H1 (cell line): ENCODE measurements at regions not wholly inside any gene's neighbourhood (a gene's known extent, or its start where the extent isn't known, plus 50 kb on each side); places are given as distances from the start of the nearest gene placed in this dataset.

Experiments used
- CTCF ChIA-PET: fragments of 300-600 bp; sonication (Branson Sonifier 250); formaldehyde crosslinking; loops from one replicate; lab custom pipeline; 2021; ENCODE audit not compliant: partially characterized antibody; lab: Charles Lee
- POLR2A ChIA-PET: fragments of 300-600 bp; sonication (Branson Sonifier 250); formaldehyde crosslinking; loops from one replicate; lab custom pipeline; 2021; ENCODE audit warnings: inconsistent platforms; ENCODE audit not compliant: partially characterized antibody; lab: Charles Lee
- DNase-seq, 2 experiments: peaks; one replicate each; pipeline versions ENCODE4 v3.0.0 to v3.0.0-alpha.2; 2010 to 2022; ENCODE audit warnings: low spot score in 2 of 2, low read depth in 1 of 2, mixed read lengths in 1 of 2
- FAIRE-seq: peaks from 2 replicates; lab custom pipeline; 2011; peaks lifted over from hg19 to GRCh38; lab: Jason Lieb, UNC
- H2AFZ ChIP-seq: 2 replicates; pipeline ENCODE4 v1.8.1; 2012; ENCODE audit warnings: low read length, inconsistent platforms
- H2AK5ac ChIP-seq: 2 replicates; pipeline ENCODE4 v1.6.1; 2013; ENCODE audit warnings: low read depth, low read length
- H2BK120ac ChIP-seq: replicated peaks from 2 replicates; pipeline ENCODE3; 2013; ENCODE audit warnings: low read depth, low read length, inconsistent platforms
- H2BK12ac ChIP-seq: 2 replicates; pipeline ENCODE4 v1.6.1; 2013; ENCODE audit warnings: low read depth, low read length
- H2BK15ac ChIP-seq: 2 replicates; pipeline ENCODE4 v1.6.1; 2013; ENCODE audit warnings: low read length
- H2BK20ac ChIP-seq: 2 replicates; pipeline ENCODE4 v1.6.1; 2013; ENCODE audit warnings: low read length
- H2BK5ac ChIP-seq: 2 replicates; pipeline ENCODE4 v1.6.1; 2013; ENCODE audit warnings: low read depth, low read length
- H3K14ac ChIP-seq: 2 replicates; pipeline ENCODE4 v1.6.1; 2013; ENCODE audit warnings: inconsistent platforms; ENCODE audit not compliant: insufficient read length
- H3K18ac ChIP-seq: 2 replicates; pipeline ENCODE4 v1.6.1; 2013; ENCODE audit warnings: low read length; ENCODE audit errors: extremely low read depth
- H3K23ac ChIP-seq: 2 replicates; pipeline ENCODE4 v1.6.1; 2013; ENCODE audit warnings: inconsistent platforms; ENCODE audit not compliant: insufficient read length
- H3K23me2 ChIP-seq: 2 replicates; pipeline ENCODE4 v1.6.1; 2013; ENCODE audit warnings: low read depth, low read length
- H3K27ac ChIP-seq: 2 replicates; pipeline ENCODE4 v1.6.1; 2011; ENCODE audit warnings: low read depth, low read length, inconsistent platforms
- H3K27me3 ChIP-seq, 4 experiments: replicated peaks in 1 of 4; 1 replicate in 1 of 4; 2 replicates in 3 of 4; pipeline versions ENCODE4 v1.6.1 to v1.8.1; 2011 to 2013; ENCODE audit warnings: low read length in 3 of 4, mild to moderate bottlenecking in 3 of 4, inconsistent platforms in 2 of 4, mixed read lengths in 2 of 4, moderate library complexity in 1 of 4; ENCODE audit not compliant: control insufficient read depth in 3 of 4, insufficient read depth in 3 of 4; ENCODE audit errors: extremely low read depth in 1 of 4
- H3K36me3 ChIP-seq, 4 experiments: 2 replicates each; pipeline versions ENCODE4 v1.6.1 to v1.8.1; 2011 to 2013; ENCODE audit warnings: mild to moderate bottlenecking in 4 of 4, low read length in 3 of 4, moderate library complexity in 2 of 4, control low read depth in 1 of 4, inconsistent platforms in 1 of 4; ENCODE audit not compliant: insufficient read depth in 4 of 4, control insufficient read depth in 2 of 4
- H3K4ac ChIP-seq: replicated peaks from 2 replicates; pipeline ENCODE3; 2013; ENCODE audit warnings: low read length, low read depth, mixed read lengths, inconsistent platforms; ENCODE audit not compliant: insufficient read length
- H3K4me1 ChIP-seq, 4 experiments: replicated peaks in 1 of 4; 1 replicate in 1 of 4; 2 replicates in 3 of 4; pipeline versions ENCODE4 v1.6.1 to v1.8.1; 2011 to 2013; ENCODE audit warnings: low read length in 3 of 4, inconsistent platforms in 2 of 4, mixed read lengths in 1 of 4; ENCODE audit not compliant: insufficient read depth in 4 of 4, control insufficient read depth in 3 of 4
- H3K4me2 ChIP-seq, 2 experiments: 2 replicates each; pipeline versions ENCODE4 v1.6.1 to v1.8.1; 2011 to 2013; ENCODE audit warnings: low read depth in 2 of 2, low read length in 2 of 2, control low read depth in 1 of 2, inconsistent platforms in 1 of 2, mild to moderate bottlenecking in 1 of 2; ENCODE audit not compliant: insufficient read depth in 1 of 2
- H3K4me3 ChIP-seq, 4 experiments: fragments of 200-600, 300-600 bp in 1 of 4; sonication (generic), shearing (Covaris generic), sonication (Bioruptor Twin) in 1 of 4; 2 replicates each; pipeline versions ENCODE4 v1.5.1 to v1.8.1; 2011 to 2016; ENCODE audit warnings: low read length in 4 of 4, low read depth in 3 of 4, control low read depth in 2 of 4, inconsistent platforms in 2 of 4, mild to moderate bottlenecking in 2 of 4, mixed read lengths in 1 of 4, moderate library complexity in 1 of 4; ENCODE audit not compliant: insufficient read depth in 2 of 4; ENCODE audit errors: extremely low read depth in 1 of 4
- H3K56ac ChIP-seq: replicated peaks from 2 replicates; pipeline ENCODE3; 2013; ENCODE audit warnings: low read depth, mild to moderate bottlenecking, mixed read lengths, low read length, inconsistent platforms; ENCODE audit not compliant: insufficient read length
- H3K79me1 ChIP-seq: 2 replicates; pipeline ENCODE4 v1.6.1; 2013; ENCODE audit warnings: low read depth, low read length, control low read depth
- H3K79me2 ChIP-seq, 2 experiments: 2 replicates each; pipeline versions ENCODE4 v1.6.1 to v1.8.1; 2012 to 2013; ENCODE audit warnings: low read length in 2 of 2, mild to moderate bottlenecking in 2 of 2, inconsistent platforms in 1 of 2; ENCODE audit not compliant: insufficient read depth in 2 of 2, control insufficient read depth in 1 of 2
- H3K9ac ChIP-seq, 4 experiments: replicated peaks in 1 of 4; 1 replicate in 1 of 4; 2 replicates in 3 of 4; pipeline versions ENCODE4 v1.6.1 to v1.8.1; 2011 to 2013; ENCODE audit warnings: low read depth in 3 of 4, low read length in 3 of 4, control low read depth in 2 of 4, mild to moderate bottlenecking in 2 of 4, moderate library complexity in 2 of 4, inconsistent platforms in 1 of 4; ENCODE audit errors: extremely low read depth in 1 of 4
- H3K9me3 ChIP-seq, 2 experiments: 2 replicates each; pipeline versions ENCODE4 v1.6.1 to v1.8.1; 2012 to 2013; ENCODE audit warnings: mild to moderate bottlenecking in 2 of 2, moderate library complexity in 2 of 2, control low read depth in 1 of 2, inconsistent platforms in 1 of 2, low read depth in 1 of 2, low read length in 1 of 2, mixed read lengths in 1 of 2; ENCODE audit not compliant: insufficient read depth in 2 of 2
- H4K20me1 ChIP-seq, 2 experiments: replicated peaks in 1 of 2; 2 replicates each; pipeline versions ENCODE3 to v1.8.1; 2011 to 2013; ENCODE audit warnings: inconsistent platforms in 2 of 2, low read length in 2 of 2, mild to moderate bottlenecking in 1 of 2; ENCODE audit not compliant: insufficient read depth in 2 of 2, control insufficient read depth in 1 of 2
- H4K5ac ChIP-seq: 2 replicates; pipeline ENCODE4 v1.6.1; 2013; ENCODE audit warnings: low read length, low read depth, mixed read lengths, inconsistent platforms; ENCODE audit not compliant: insufficient read length
- H4K8ac ChIP-seq: 2 replicates; pipeline ENCODE4 v1.8.0; 2013; ENCODE audit warnings: mild to moderate bottlenecking, moderate library complexity, low read length, inconsistent platforms; ENCODE audit not compliant: insufficient read depth; ENCODE audit errors: extremely low read depth
- H4K91ac ChIP-seq: replicated peaks from 2 replicates; pipeline ENCODE3; 2013; ENCODE audit warnings: low read length, mixed read lengths, inconsistent platforms; ENCODE audit not compliant: insufficient read length
- BACH1 ChIP-seq: IDR thresholded peaks from 2 replicates; pipeline ENCODE4 v1.6.1; 2012; ENCODE audit warnings: low read length, improper control_type of control experiment
- CBX8 ChIP-seq: fragments of 300-800, 300-1000 bp; sonication (generic); IDR thresholded peaks from 2 replicates; pipeline ENCODE4 v1.7.1; 2016; ENCODE audit warnings: low read depth, low read length, borderline replicate concordance
- CHD1 ChIP-seq: IDR thresholded peaks from 2 replicates; pipeline ENCODE4 v1.6.1; 2012; ENCODE audit warnings: low read depth, low read length, improper control_type of control experiment
- CREB1 ChIP-seq: IDR thresholded peaks from 2 replicates; pipeline ENCODE4 v1.6.1; 2012; ENCODE audit warnings: inconsistent platforms
- EP300 ChIP-seq, 2 experiments: IDR thresholded peaks; 1 replicate in 1 of 2; 2 replicates in 1 of 2; pipeline ENCODE4 v1.6.1; 2011 to 2012; ENCODE audit warnings: low read depth in 2 of 2, low read length in 2 of 2, mild to moderate bottlenecking in 2 of 2, borderline replicate concordance in 1 of 2, inconsistent platforms in 1 of 2, moderate library complexity in 1 of 2
- GTF2F1 ChIP-seq: IDR thresholded peaks from 2 replicates; pipeline ENCODE4 v1.6.1; 2012; ENCODE audit warnings: low read depth, low read length, improper control_type of control experiment, borderline replicate concordance
- HDAC2 ChIP-seq, 2 experiments: fragments of 300-600 bp in 1 of 2; sonication (generic) in 1 of 2; IDR thresholded peaks; 2 replicates each; pipeline ENCODE4 v1.6.1; 2011 to 2012; ENCODE audit warnings: low read depth in 2 of 2, low read length in 2 of 2, mild to moderate bottlenecking in 2 of 2, moderate library complexity in 2 of 2, borderline replicate concordance in 1 of 2, inconsistent platforms in 1 of 2
- JUN ChIP-seq: IDR thresholded peaks from 2 replicates; pipeline ENCODE4 v1.6.1; 2011; ENCODE audit warnings: low read depth, mild to moderate bottlenecking, improper control_type of control experiment, low read length
- POLR2A ChIP-seq, 2 experiments: IDR thresholded peaks; 1 replicate in 1 of 2; 2 replicates in 1 of 2; pipeline ENCODE4 v1.6.1; 2011; ENCODE audit warnings: low read depth in 2 of 2, low read length in 2 of 2, mild to moderate bottlenecking in 2 of 2; ENCODE audit errors: control extremely low read depth in 1 of 2
- POLR2AphosphoS5 ChIP-seq: IDR thresholded peaks from 2 replicates; pipeline ENCODE4 v1.6.1; 2011; ENCODE audit warnings: low read depth, low read length
- SIN3A ChIP-seq, 2 experiments: IDR thresholded peaks in 1 of 2; conservative IDR thresholded peaks in 1 of 2; 2 replicates each; pipeline ENCODE4 v1.6.1; 2011 to 2012; ENCODE audit warnings: low read length in 2 of 2, improper control_type of control experiment in 1 of 2, low read depth in 1 of 2, mild to moderate bottlenecking in 1 of 2
- TAF7 ChIP-seq: optimal IDR thresholded peaks from 2 replicates; pipeline ENCODE3; 2011; ENCODE audit warnings: low read depth, mild to moderate bottlenecking, inconsistent platforms, low read length, moderate library complexity, borderline replicate concordance
- TEAD4 ChIP-seq: IDR thresholded peaks from 2 replicates; pipeline ENCODE4 v1.6.1; 2012; ENCODE audit warnings: low read depth, low read length, inconsistent platforms, mixed read lengths
- YY1 ChIP-seq: IDR thresholded peaks from 2 replicates; pipeline ENCODE4 v1.6.1; 2011; ENCODE audit warnings: low read depth, mild to moderate bottlenecking, low read length
- WGBS, 2 experiments: shearing (Covaris generic) in 1 of 2; methylation state at CpG; one replicate each; pipeline versions ENCODE4 v1.1.6 to v1.1.7; 2013 to 2015; ENCODE audit warnings: low lambda C conversion rate in 2 of 2, mixed read lengths in 2 of 2, inconsistent platforms in 1 of 2, low coverage in 1 of 2, missing lambda C conversion rate in 1 of 2; ENCODE audit not compliant: insufficient replicate concordance in 2 of 2, insufficient coverage in 1 of 2, insufficient read length in 1 of 2; ENCODE audit errors: extremely low coverage in 1 of 2, missing lambda C conversion rate in 1 of 2; 5-methylcytosine and 5-hydroxymethylcytosine counted together
- TF ChIP-seq, protein P1 (sequence below): IDR thresholded peaks from 2 replicates; pipeline ENCODE4 v1.6.1; 2012; ENCODE audit warnings: inconsistent platforms

DNA sequence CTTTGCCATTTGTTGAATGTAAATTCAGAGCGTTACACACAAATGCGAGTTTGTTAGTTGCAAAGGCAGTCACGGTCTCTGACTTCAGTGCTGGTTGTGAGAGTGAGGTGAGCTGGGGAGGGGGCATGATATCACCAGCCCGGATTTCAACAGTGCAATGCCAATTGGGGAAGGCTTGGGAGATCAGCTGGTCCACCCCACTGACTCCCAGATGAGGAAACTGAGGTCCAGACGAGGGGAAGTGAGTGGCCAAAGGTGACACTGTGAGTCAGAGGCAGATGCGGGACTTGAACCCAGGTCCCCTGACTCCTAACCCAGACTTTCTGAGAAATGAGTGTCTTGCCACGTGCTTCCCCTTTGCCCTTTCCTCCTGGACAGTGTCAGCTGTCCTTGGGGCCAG lies 62.1 kb downstream of the CEBPB start:
- no peak overlapping the region for H2BK15ac ChIP-seq
- H4K5ac ChIP-seq: no peak overlapping the region
- FAIRE-seq (no peak), DNase-seq (no peak)
- no peak overlapping the region for H3K4ac ChIP-seq
- no peaks in the 10 kb centered on the region for H3K23me2 ChIP-seq
- H3K14ac ChIP-seq: no peak overlapping the region
- peak overlapping the region; percentile 6 for H4K91ac ChIP-seq
- H3K18ac ChIP-seq: no peak overlapping the region
- no peak overlapping the region for H2BK120ac ChIP-seq
- 87% methylated on average over 7 of the region's 7 CpGs; no CpG with 5 or more reads in 1 of the 2 experiments for WGBS, 2 experiments
- no peak overlapping the region for H2BK5ac ChIP-seq
- H3K27me3 ChIP-seq: no peaks in the 10 kb centered on the region
- H3K9ac ChIP-seq: no peak overlapping the region
- H3K9me3 ChIP-seq: no peaks in the 10 kb centered on the region
- no peak overlapping the region for H3K23ac ChIP-seq
- H3K4me1 ChIP-seq: peaks cover 0 to 4% (median 0%) of the 10 kb centered on the region in 4 experiments; a peak in 1 of 7 replicates
- POLR2A ChIA-PET: interaction anchor here (0.6 kb wide), 1 partner anchor 32 kb away, joined by 4 read pairs; no protein-coding TSS in a partner anchor
- no peak overlapping the region for H2BK12ac ChIP-seq
- no peak overlapping the region for H2AK5ac ChIP-seq
- no peak overlapping the region for H3K4me2 ChIP-seq
- no peak overlapping the region for H2BK20ac ChIP-seq
- CTCF ChIA-PET: interaction anchor here (0.8 to 2.1 kb wide), 3 partner anchors 9 to 226 kb away, joined by 3 to 6 read pairs (median 5); no protein-coding TSS in a partner anchor
- no peak overlapping the region for H3K56ac ChIP-seq
- no peaks in the 10 kb centered on the region for H3K79me2 ChIP-seq
- no peak overlapping the region for H2AFZ ChIP-seq
- no peak overlapping the region for H4K8ac ChIP-seq
- no peak overlapping the region for H3K27ac ChIP-seq
- H3K4me3 ChIP-seq: no peak overlapping the region
- no peaks in the 10 kb centered on the region for H4K20me1 ChIP-seq
- H3K79me1 ChIP-seq: no peaks in the 10 kb centered on the region
- H3K36me3 ChIP-seq: no peaks in the 10 kb centered on the region
- TF ChIP-seq YY1 (no peak), TAF7 (no peak), CBX8 (no peak), BACH1 (no peak), CHD1 (no peak), POLR2A (IDR thresholded peaks at IDR 0.05; ENCODE audit: control extremely low read depth in 1 of 2, low read depth in 2 of 2, low read length in 2 of 2) (no peak), CREB1 (no peak), SIN3A (conservative IDR thresholded peaks at IDR 0.05 in 1 of 2, IDR thresholded peaks at IDR 0.05 in 1 of 2; ENCODE audit: low read depth in 1 of 2, low read length in 2 of 2) (no peak), GTF2F1 (no peak), JUN (no peak), POLR2AphosphoS5 (no peak), EP300 (IDR thresholded peaks at IDR 0.05; ENCODE audit: borderline replicate concordance in 1 of 2, low read depth in 2 of 2, low read length in 2 of 2) (no peak), TEAD4 (no peak), HDAC2 (IDR thresholded peaks at IDR 0.05; ENCODE audit: borderline replicate concordance in 1 of 2, low read depth in 2 of 2, low read length in 2 of 2) (no peak)
- TF ChIP-seq, protein P1, sequence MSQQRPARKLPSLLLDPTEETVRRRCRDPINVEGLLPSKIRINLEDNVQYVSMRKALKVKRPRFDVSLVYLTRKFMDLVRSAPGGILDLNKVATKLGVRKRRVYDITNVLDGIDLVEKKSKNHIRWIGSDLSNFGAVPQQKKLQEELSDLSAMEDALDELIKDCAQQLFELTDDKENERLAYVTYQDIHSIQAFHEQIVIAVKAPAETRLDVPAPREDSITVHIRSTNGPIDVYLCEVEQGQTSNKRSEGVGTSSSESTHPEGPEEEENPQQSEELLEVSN: no peak
